Activated CD8-positive, alpha-beta memory T cell treated with anti-CD3 and anti-CD28 coated beads, Interleukin-2, amount 50 U/mL, for 1 hour (primary cell): ENCODE measurements at regions not wholly inside any gene's neighbourhood (a gene's known extent, or its start where the extent isn't known, plus 50 kb on each side); places are given as distances from the start of the nearest gene placed in this dataset.

Source experiments
- DNase-seq: peaks from one replicate; pipeline ENCODE4 v3.0.0-alpha.2; 2020; ENCODE audit errors: extremely low read depth

- DNase-seq, result no peak
Observed at GRCh38 chr13:76795701-76796695, 90.2 kb downstream of the KCTD12 start.

- DNase-seq, result no peak
Observed at GRCh38 chr13:76792731-76793347, 93.4 kb downstream of the KCTD12 start.

GRCh38 chr13:76790980-76791819 is 95.0 kb downstream of the KCTD12 start:
- DNase-seq, result no peak

GRCh38 chr13:76790526-76790925 is 95.7 kb downstream of the KCTD12 start:
- no peak for DNase-seq

GRCh38 chr13:76783798-76784197 is 102.4 kb downstream of the KCTD12 start:
- DNase-seq, result no peak

GRCh38 chr13:76778853-76779252 is 107.4 kb downstream of the KCTD12 start:
- DNase-seq, result no peak

- no peak for DNase-seq
Observed at GRCh38 chr13:76777096-76777495, 109.1 kb downstream of the KCTD12 start.

GRCh38 chr13:76775088-76775740 is 111.0 kb downstream of the KCTD12 start:
- no peak for DNase-seq

GRCh38 chr13:76773448-76774094 is 112.6 kb downstream of the KCTD12 start:
- no peak for DNase-seq

- no peak for DNase-seq
Observed at GRCh38 chr13:76772241-76772640, 114.0 kb downstream of the KCTD12 start.

- no peak for DNase-seq
Observed at GRCh38 chr13:76769271-76769791, 116.9 kb downstream of the KCTD12 start.

GRCh38 chr13:76768384-76768783 is 117.8 kb downstream of the KCTD12 start:
- DNase-seq, result no peak

- no peak for DNase-seq
Observed at GRCh38 chr13:76764916-76765315, 121.3 kb downstream of the KCTD12 start.

GRCh38 chr13:76764429-76764828 is 121.8 kb downstream of the KCTD12 start:
- DNase-seq, result no peak

GRCh38 chr13:76762721-76763120 is 123.5 kb downstream of the KCTD12 start:
- DNase-seq, result no peak

- DNase-seq, result no peak
Observed at GRCh38 chr13:76759877-76760276, 126.3 kb downstream of the KCTD12 start.

- no peak for DNase-seq
Observed at GRCh38 chr13:76758738-76759137, 127.5 kb downstream of the KCTD12 start.

- no peak for DNase-seq
Observed at GRCh38 chr13:76758257-76758656, 127.9 kb downstream of the KCTD12 start.

- DNase-seq, result no peak
Observed at GRCh38 chr13:76756451-76756850, 129.8 kb downstream of the KCTD12 start.

- no peak for DNase-seq
Observed at GRCh38 chr13:76754414-76754813, 131.8 kb downstream of the KCTD12 start.

GRCh38 chr13:76751278-76751677 is 134.9 kb downstream of the KCTD12 start:
- DNase-seq, result no peak
